Suppressor macrophage (primary cell): ENCODE measurements at regions not wholly inside any gene's neighbourhood (a gene's known extent, or its start where the extent isn't known, plus 50 kb on each side); places are given as distances from the start of the nearest gene placed in this dataset.

Source experiments
- DNase-seq, 4 experiments: peaks; one replicate each; pipeline ENCODE4 v3.0.0-alpha.2; 2020 to 2022

GRCh38 chr7:110604206-110604605 is 486.7 kb upstream of the LRRN3 start:
- DNase-seq, result no peak

GRCh38 chr7:110604885-110605284 is 486.0 kb upstream of the LRRN3 start:
- DNase-seq, result no peak

- DNase-seq, result no peak
Measured at GRCh38 chr7:110607050-110607857, 483.7 kb upstream of the LRRN3 start.

GRCh38 chr7:110609336-110609735 is 481.6 kb upstream of the LRRN3 start:
- no peak for DNase-seq

- no peak for DNase-seq
Measured at GRCh38 chr7:110612680-110613079, 478.2 kb upstream of the LRRN3 start.
